Tibial artery (tissue), 4 donors: ENCODE measurements at regions not wholly inside any gene's neighbourhood (a gene's known extent, or its start where the extent isn't known, plus 50 kb on each side); places are given as distances from the start of the nearest gene placed in this dataset.

Source experiments
- DNase-seq, 2 donors: peaks; one replicate each; pipeline ENCODE4 v3.0.0-alpha.2; 2019
- H3K27ac ChIP-seq, 2 donors: fragments of 200-600 bp; sonication (generic) in 1 of 2; 1 replicate in 1 of 2; 2 replicates in 1 of 2; pipeline ENCODE4 v1.5.1; 2018 to 2019; ENCODE audit warnings: mild to moderate bottlenecking in 1 of 2
- H3K27me3 ChIP-seq, 2 donors: fragments of 200-600 bp; sonication (generic) in 1 of 2; one replicate each; pipeline versions ENCODE4 v1.5.1 to v1.6.0; 2016 to 2019
- H3K36me3 ChIP-seq, 3 donors: fragments of 200-600 bp; sonication (generic) in 2 of 3; one replicate each; pipeline ENCODE4 v1.5.1; 2016 to 2019; ENCODE audit warnings: mild to moderate bottlenecking in 2 of 3
- H3K4me1 ChIP-seq, 4 donors: fragments of 200-600 bp; sonication (generic) in 2 of 4; 1 replicate in 3 of 4; 2 replicates in 1 of 4; pipeline ENCODE4 v1.5.1; 2016 to 2019
- H3K4me3 ChIP-seq, 2 donors: fragments of 200-600 bp; sonication (generic) in 1 of 2; 1 replicate in 1 of 2; 2 replicates in 1 of 2; pipeline ENCODE4 v1.5.1; 2018 to 2019; ENCODE audit warnings: mild to moderate bottlenecking in 2 of 2
- H3K9me3 ChIP-seq, 3 donors: fragments of 200-600 bp; sonication (generic) in 1 of 3; one replicate each; pipeline ENCODE4 v1.5.1; 2016 to 2019
- intact Hi-C: fragments of 100-400 bp; cut with DNase I; formaldehyde crosslinking; loops from one replicate; pipeline ENCODE4 v1.15.0; 2023; ENCODE audit warnings: low total_unique reads
- TF ChIP-seq, protein P1 (sequence below), 2 experiments: fragments of 200-600 bp in 1 of 2; fragments of 450-650 bp in 1 of 2; IDR thresholded peaks; one replicate each; pipeline ENCODE4 v1.5.1; 2017 to 2019; ENCODE audit warnings: antibody characterized with exemption in 2 of 2, mild to moderate bottlenecking in 1 of 2, moderate library complexity in 1 of 2

DNA sequence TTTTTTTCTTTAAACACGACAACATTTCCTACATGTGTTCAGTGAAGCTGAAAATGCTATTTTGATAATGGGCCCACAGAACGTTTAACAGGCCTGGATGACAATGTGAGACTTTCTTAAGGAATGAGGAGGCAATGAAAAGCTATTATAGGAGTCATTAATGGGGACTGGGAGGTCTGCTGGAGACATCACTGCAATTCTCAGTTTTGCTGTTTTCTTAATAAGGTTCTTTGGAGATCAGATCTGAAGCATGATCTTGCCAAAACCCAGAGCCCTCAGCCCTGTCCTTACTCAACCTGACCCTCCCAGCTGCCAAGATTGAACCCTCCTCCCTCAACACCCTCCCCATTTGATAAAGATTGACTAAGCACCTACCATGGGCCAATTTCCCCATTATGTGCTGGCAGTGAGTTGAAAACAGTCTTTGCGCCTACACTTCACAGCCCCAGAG, 353.1 kb downstream of the MAFB start:
- Histone ChIP-seq H3K27ac (no peak overlapping the region), H3K9me3 (no peaks in the 10 kb centered on the region), H3K4me3 (no peak overlapping the region), H3K4me1 (no peaks in the 10 kb centered on the region), H3K27me3 (peaks cover 0 to 3% of the 10 kb centered on the region in 2 donors), H3K36me3 (no peaks in the 10 kb centered on the region)
- intact Hi-C loops = no loop called here
- TF ChIP-seq, protein P1, sequence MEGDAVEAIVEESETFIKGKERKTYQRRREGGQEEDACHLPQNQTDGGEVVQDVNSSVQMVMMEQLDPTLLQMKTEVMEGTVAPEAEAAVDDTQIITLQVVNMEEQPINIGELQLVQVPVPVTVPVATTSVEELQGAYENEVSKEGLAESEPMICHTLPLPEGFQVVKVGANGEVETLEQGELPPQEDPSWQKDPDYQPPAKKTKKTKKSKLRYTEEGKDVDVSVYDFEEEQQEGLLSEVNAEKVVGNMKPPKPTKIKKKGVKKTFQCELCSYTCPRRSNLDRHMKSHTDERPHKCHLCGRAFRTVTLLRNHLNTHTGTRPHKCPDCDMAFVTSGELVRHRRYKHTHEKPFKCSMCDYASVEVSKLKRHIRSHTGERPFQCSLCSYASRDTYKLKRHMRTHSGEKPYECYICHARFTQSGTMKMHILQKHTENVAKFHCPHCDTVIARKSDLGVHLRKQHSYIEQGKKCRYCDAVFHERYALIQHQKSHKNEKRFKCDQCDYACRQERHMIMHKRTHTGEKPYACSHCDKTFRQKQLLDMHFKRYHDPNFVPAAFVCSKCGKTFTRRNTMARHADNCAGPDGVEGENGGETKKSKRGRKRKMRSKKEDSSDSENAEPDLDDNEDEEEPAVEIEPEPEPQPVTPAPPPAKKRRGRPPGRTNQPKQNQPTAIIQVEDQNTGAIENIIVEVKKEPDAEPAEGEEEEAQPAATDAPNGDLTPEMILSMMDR (IDR thresholded peaks at IDR 0.05) = no peak
- DNase-seq = peak in 1 of 2 donors; percentile 42

DNA sequence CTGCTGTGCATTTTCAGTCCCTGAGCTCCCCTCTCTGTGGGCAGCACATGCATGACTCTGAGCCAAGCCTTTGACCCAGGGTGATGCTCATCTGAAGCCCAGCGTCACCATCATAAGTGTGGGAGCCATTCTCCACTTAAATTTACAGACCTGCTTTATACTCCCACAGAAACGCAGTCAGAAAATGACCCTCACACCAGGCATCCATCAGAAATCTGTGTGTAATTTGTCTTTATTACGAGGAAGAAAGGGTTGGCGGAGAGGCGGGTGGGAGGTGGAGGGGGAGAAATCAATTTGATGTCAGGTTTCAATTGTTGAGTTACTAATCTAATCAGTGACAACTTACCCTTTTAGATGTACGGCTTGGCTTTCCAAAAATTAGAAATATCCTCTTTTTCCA, 353.6 kb downstream of the MAFB start:
- no peak overlapping the region for H3K27ac ChIP-seq
- intact Hi-C loops = no loop called here

DNA sequence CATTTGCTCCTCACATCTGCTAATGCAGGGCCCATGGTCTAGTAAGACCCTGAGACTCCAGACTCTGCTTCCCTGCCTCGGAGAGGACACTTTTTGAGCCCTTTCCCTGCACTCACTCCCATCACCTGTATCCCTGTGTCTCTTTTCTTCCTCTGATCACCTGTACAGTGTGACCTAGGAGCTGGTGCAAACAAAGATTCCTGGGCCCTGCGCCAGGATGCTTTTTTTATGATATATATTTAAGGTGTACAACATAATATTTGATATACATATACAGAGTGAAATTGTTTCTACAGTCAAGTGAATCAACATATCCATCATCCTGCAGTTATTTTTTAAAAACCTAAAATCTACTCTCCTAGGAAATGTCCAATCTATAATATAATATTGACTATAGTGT, 355.4 kb downstream of the MAFB start:
- Histone ChIP-seq H3K4me3 (no peak overlapping the region), H3K27me3 (peaks cover 0 to 3% of the 10 kb centered on the region in 2 donors), H3K9me3 (no peaks in the 10 kb centered on the region), H3K27ac (no peak overlapping the region), H3K36me3 (no peaks in the 10 kb centered on the region), H3K4me1 (no peaks in the 10 kb centered on the region)
- intact Hi-C loops = no loop called here
- DNase-seq = no peak
- TF ChIP-seq, protein P1 (IDR thresholded peaks at IDR 0.05) = no peak

More for the DNA sequence above, 353.6 kb downstream of the MAFB start:
- H3K4me3 ChIP-seq = no peak overlapping the region
- no peaks in the 10 kb centered on the region for H3K36me3 ChIP-seq
- H3K9me3 ChIP-seq = no peaks in the 10 kb centered on the region
- no peak for DNase-seq
- H3K4me1 ChIP-seq = no peaks in the 10 kb centered on the region
- TF ChIP-seq, protein P1 (IDR thresholded peaks at IDR 0.05) = no peak
- H3K27me3 ChIP-seq = peaks cover 0 to 3% of the 10 kb centered on the region in 2 donors

DNA sequence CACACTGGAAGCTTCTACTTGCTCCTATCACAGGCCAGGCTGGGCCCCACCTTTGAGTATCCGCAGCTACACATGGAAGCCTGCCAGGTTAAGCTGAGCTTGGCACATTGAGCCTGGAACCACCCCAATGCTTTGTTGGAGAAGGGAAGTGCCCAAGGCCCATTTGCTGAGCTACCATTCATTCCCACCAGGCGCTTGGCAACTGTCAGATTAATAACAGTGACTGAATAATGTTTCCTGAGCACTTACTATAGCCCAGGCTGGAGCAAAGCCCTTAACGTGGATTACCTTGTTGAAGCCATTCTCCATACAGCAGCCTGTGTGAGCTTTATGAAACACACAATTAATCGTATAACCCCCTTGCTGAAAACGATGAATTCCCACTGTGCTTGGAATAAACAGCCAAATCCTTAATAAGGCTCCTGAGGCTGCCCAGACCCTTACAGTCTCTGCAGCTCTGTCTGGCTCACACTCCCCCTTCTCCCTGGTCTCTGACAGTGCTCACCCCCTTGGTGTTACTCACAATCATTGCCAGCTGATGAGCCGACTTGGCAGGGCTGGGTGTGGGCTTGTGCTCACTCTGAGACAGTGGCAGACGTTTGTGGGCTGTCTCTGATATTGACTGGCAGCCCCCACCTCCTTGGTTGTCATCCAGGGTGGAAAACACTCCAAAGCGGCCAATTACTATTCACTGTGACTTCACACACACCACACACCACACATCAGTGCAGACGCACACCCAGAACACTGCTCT, 357.1 kb downstream of the MAFB start:
- Histone ChIP-seq H3K9me3 (no peaks in the 10 kb centered on the region), H3K36me3 (no peaks in the 10 kb centered on the region), H3K4me3 (no peak overlapping the region), H3K27ac (no peak overlapping the region), H3K4me1 (no peaks in the 10 kb centered on the region), H3K27me3 (peaks cover 0 to 3% of the 10 kb centered on the region in 2 donors)
- TF ChIP-seq, protein P1 (IDR thresholded peaks at IDR 0.05) = no peak
- intact Hi-C loops = no loop called here
- DNase-seq = peak in 1 of 2 donors; percentile 40

DNA sequence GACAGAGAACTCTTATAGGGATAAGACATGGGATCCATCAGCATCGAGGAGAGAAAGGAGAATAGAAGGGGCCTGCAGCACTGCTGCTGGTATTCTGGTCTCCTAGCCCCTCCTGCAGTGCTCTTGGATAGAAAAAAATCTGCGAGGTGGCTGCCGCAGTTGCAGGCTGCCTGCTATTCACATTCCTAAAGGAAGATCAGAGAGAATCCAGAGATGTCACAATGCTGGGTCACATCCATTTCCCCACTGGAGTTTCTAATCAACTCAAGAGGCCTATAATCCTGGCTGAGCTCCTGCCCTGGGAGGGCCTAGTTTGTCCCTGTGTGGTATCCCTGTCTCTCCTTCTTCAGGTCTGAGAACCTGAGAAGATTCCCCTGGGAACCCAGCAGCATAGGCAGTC, 357.8 kb downstream of the MAFB start:
- H3K4me3 ChIP-seq = no peak overlapping the region
- intact Hi-C loops = no loop called here
- no peaks in the 10 kb centered on the region for H3K36me3 ChIP-seq
- H3K9me3 ChIP-seq = no peaks in the 10 kb centered on the region
- DNase-seq = no peak
- no peak overlapping the region for H3K27ac ChIP-seq
- H3K4me1 ChIP-seq = no peaks in the 10 kb centered on the region
- TF ChIP-seq, protein P1 (IDR thresholded peaks at IDR 0.05) = no peak
- peaks cover 0 to 3% of the 10 kb centered on the region in 2 donors for H3K27me3 ChIP-seq
